ENCODE measurements at regions not wholly inside any gene's neighbourhood (a gene's known extent, or its start where the extent isn't known, plus 50 kb on each side); places are given as distances from the start of the nearest gene placed in this dataset.

DNA sequence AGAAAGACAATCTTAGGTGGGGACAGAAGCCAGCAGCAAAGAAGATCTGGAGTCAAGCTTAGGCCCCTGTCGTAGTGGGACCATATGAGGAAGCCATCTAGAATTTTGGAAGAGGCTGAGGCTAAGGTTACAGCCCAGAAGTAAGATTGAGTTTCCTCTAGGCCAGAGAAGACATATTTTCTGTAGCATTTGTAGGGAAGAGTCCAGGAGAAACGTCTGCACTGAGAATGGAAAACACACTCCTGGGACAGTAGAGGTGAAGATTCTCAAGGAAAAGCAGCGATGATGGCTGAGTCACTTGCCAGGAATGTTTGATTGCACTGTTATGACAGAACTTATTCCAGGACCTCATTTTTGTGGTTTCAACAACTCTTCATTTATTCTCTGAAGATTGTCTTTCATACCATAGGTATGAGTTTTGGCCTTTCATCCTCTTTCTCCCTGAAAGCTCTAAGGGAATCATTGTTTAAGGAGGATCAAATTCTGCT lies 107.2 kb downstream of the GTPBP8 start:
- no peak for TF ChIP-seq POLR2A (IDR thresholded peaks at IDR 0.05)
- TF ChIP-seq, protein P1, sequence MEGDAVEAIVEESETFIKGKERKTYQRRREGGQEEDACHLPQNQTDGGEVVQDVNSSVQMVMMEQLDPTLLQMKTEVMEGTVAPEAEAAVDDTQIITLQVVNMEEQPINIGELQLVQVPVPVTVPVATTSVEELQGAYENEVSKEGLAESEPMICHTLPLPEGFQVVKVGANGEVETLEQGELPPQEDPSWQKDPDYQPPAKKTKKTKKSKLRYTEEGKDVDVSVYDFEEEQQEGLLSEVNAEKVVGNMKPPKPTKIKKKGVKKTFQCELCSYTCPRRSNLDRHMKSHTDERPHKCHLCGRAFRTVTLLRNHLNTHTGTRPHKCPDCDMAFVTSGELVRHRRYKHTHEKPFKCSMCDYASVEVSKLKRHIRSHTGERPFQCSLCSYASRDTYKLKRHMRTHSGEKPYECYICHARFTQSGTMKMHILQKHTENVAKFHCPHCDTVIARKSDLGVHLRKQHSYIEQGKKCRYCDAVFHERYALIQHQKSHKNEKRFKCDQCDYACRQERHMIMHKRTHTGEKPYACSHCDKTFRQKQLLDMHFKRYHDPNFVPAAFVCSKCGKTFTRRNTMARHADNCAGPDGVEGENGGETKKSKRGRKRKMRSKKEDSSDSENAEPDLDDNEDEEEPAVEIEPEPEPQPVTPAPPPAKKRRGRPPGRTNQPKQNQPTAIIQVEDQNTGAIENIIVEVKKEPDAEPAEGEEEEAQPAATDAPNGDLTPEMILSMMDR (IDR thresholded peaks at IDR 0.05), result no peak
